H7 (cell line): ENCODE measurements at regions not wholly inside any gene's neighbourhood (a gene's known extent, or its start where the extent isn't known, plus 50 kb on each side); places are given as distances from the start of the nearest gene placed in this dataset.
"Not testable (repeated sequence)": the region's sequence is repeated elsewhere in the genome, so short reads cannot be mapped to it uniquely, and the experiment has no call there.

Experiments used
- DNase-seq: peaks from one replicate; pipeline ENCODE4 v3.0.0; 2012
- H3K27me3 ChIP-seq: 2 replicates; pipeline ENCODE4 v1.6.0; 2011; ENCODE audit warnings: mild to moderate bottlenecking, low read length; ENCODE audit not compliant: control insufficient read depth, insufficient read depth
- H3K36me3 ChIP-seq: replicated peaks from 2 replicates; pipeline ENCODE4 v1.5.1; 2011; ENCODE audit warnings: low read length; ENCODE audit not compliant: control insufficient read depth, insufficient read depth
- H3K4me3 ChIP-seq: 2 replicates; pipeline ENCODE4 v1.5.1; 2011; ENCODE audit warnings: low read depth, mild to moderate bottlenecking, control low read depth, low read length, moderate library complexity; ENCODE audit not compliant: insufficient read depth

DNA sequence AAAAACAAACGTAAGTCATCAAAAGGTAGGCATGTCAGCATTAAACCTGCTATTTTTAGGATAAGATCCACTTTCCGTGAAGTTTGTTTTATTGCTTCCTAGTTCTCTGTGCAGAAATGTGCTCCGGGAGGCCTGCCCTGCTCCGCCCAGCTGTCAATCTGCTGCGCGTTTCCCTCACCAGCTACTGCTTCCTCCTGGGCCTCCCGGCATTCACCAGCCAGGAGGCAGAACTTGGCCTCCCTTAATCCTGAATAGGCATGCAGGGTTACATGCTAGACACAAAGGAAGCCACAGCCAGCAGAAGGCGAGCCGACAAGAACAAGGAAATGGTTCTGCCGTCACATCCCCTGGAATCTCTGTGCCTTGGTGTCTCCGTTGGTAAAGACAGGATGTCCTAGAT lies 386.2 kb downstream of the IRS2 start:
- Histone ChIP-seq H3K27me3 (no peaks in the 10 kb centered on the region), H3K4me3 (no peak overlapping the region), H3K36me3 (no peaks in the 10 kb centered on the region)
- no peak for DNase-seq

- H3K4me3 ChIP-seq, H3K27me3 ChIP-seq, DNase-seq, H3K36me3 ChIP-seq: not testable (repeated sequence)
These were observed 388.3 kb downstream of the IRS2 start for GRCh38 chr13:109398071-109398470.

- Histone ChIP-seq H3K4me3 (no peak overlapping the region), H3K27me3 (no peaks in the 10 kb centered on the region), H3K36me3 (no peaks in the 10 kb centered on the region)
- no peak for DNase-seq
These were observed 389.1 kb downstream of the IRS2 start for GRCh38 chr13:109397285-109397684.

DNA sequence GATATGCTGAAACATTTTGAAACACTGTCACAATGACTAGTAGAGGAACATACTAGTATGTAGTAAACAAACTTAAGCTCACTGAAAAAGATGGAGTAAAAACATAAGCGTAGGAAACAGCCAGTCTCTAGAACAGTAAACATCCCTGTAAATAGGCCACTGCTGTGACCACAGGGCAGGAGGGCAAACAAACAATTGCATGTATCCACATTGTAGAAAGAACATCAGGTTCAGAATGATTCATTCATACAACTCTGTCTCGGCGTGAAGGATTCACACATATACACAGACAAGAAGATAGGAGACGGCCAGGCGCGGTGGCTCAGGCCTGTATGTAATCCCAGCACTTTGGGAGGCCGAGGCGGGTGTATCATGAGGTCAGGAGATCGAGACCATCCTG lies 390.1 kb downstream of the IRS2 start:
- no peak for DNase-seq
- Histone ChIP-seq H3K36me3 (no peaks in the 10 kb centered on the region), H3K4me3 (no peak overlapping the region), H3K27me3 (no peaks in the 10 kb centered on the region)

DNA sequence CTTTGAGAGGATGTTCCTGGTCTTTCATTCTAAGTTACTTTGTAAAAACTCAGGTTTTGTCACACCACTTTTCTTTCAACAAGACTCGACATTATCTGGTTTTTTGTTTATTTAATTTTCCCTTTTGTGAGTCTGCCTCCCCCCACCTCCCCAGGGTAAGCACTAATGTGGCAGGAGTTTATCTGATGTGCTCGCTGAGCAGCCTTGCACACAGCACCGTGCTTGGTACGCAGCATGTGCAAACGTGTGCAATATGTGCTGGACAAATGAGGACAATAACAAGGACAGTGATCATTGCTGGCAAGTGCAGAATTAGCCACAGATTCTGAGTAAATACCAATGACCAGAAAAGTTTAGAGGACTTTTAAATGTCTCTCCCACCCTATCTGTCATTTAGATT lies 391.4 kb downstream of the IRS2 start:
- Histone ChIP-seq H3K4me3 (no peak overlapping the region), H3K27me3 (no peaks in the 10 kb centered on the region), H3K36me3 (no peaks in the 10 kb centered on the region)
- no peak for DNase-seq

DNA sequence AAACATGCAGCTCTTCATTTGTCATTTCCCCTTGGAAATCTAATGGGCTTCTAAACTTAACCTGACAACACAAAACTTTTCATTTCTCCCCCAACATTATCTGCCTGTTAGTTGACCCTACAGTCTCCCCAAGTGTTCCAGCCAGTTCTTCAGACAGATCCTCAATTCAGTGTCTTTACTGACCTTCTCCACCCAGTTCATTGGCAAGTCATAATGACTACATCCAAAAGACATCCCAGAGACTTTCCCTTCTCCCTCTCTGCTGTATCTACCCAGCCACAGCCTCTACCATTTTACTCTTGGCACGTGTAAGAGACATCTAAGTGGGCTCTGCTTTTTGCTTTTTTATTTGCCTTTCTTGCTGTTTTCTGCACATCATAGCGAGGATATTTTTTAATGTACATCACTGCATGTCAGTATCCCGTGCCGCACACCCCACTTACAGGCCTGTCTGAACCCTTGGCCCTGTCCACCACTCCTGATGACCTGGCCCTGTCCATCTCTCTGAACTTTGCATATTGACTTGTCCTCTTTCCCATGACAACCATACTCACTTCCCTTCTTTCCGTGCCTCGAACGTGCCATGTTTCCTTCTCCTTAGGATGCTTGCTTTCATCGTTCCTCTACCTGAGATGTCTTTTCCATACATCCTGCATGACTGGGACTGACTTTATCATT lies 391.9 kb downstream of the IRS2 start:
- H3K4me3 ChIP-seq = no peak overlapping the region
- H3K27me3 ChIP-seq = no peaks in the 10 kb centered on the region
- H3K36me3 ChIP-seq = no peaks in the 10 kb centered on the region
- no peak for DNase-seq

DNA sequence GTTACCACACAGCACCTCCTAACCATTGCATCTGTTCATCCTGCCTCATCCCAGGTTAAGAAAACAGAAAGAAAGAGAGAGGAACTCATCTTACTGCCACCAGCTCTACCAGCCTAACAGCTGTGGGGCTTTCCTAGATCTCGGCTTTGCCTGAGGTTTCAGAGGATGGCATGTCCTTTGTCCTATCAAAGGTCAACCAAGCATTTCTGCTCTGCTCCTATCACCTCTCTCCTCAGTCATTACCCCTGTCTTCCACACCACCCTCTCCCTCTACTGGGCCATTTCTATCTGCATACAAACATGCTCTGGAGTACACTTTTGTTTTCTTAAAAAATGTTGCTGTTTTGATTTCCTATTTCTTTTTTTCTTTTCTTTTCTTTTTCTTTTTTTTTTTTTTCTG lies 393.3 kb downstream of the IRS2 start:
- no peak overlapping the region for H3K4me3 ChIP-seq
- no peaks in the 10 kb centered on the region for H3K36me3 ChIP-seq
- DNase-seq = no peak
- no peaks in the 10 kb centered on the region for H3K27me3 ChIP-seq

- DNase-seq = no peak
- no peaks in the 10 kb centered on the region for H3K27me3 ChIP-seq
- no peaks in the 10 kb centered on the region for H3K36me3 ChIP-seq
- H3K4me3 ChIP-seq = no peak overlapping the region
These were observed 396.0 kb downstream of the IRS2 start for GRCh38 chr13:109390391-109390790.

DNA sequence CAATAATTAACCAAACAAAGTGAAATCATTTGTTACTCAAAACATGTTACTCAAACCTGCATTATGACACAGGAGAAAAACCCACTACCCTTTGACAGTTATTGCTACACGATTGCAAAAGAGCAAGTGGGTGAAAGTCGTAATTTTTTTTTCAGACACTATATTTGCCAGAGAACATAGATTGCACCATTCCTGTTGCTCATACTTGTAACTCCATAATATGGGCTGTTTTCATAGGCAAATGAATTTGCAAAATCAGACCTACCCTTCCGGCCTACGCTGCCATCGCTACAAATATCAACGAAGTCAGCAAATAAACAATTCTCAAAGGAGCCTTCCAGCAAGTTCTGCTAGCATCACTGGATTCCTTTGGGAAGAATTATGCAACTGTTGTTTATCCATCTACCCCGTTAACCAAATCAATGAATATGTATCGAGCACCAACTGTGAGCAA lies 396.5 kb downstream of the IRS2 start:
- no peak for DNase-seq
- Histone ChIP-seq H3K27me3 (no peaks in the 10 kb centered on the region), H3K36me3 (no peaks in the 10 kb centered on the region), H3K4me3 (no peak overlapping the region)

DNA sequence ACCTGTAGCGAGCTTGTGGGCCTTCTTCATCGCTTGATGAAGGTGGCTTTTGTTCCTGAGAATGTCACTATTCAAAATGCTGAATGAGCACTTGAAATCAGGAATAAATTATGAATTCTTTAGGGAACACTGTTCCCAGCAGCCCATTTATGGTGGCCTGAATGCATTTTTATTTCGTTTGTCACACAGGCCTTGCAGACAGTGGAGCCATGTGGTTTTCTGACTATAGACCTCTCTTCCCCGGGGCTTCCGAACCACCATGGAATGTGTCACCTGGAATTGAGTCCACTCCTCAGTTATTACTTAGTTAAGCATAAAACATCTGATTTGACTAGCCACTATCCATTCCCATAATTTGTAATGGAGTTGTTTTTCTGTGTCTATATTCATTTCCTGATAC lies 396.9 kb downstream of the IRS2 start:
- DNase-seq = no peak
- H3K27me3 ChIP-seq = no peaks in the 10 kb centered on the region
- H3K36me3 ChIP-seq = no peaks in the 10 kb centered on the region
- H3K4me3 ChIP-seq = no peak overlapping the region

GRCh38 chr13:109387471-109387870 lies 398.9 kb downstream of the IRS2 start:
- H3K27me3 ChIP-seq = no peaks in the 10 kb centered on the region
- H3K36me3 ChIP-seq = no peaks in the 10 kb centered on the region
- no peak for DNase-seq
- H3K4me3 ChIP-seq = no peak overlapping the region

DNA sequence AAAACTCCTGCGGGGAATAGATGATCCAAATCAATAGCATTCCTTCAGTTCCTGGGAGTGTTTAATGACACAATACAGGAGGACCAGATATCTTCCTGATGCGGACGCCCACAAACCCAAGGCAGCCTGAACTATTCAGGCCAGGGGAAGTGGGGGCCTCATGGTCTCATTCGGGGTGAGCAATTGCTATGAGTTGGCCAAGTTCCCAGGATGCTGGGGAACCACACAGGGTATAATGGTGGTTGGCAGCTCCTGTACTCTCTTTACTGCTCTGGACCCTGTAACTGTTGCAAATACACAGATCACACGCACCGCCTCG lies 401.2 kb downstream of the IRS2 start:
- H3K36me3 ChIP-seq = no peaks in the 10 kb centered on the region
- H3K4me3 ChIP-seq = no peak overlapping the region
- H3K27me3 ChIP-seq = no peaks in the 10 kb centered on the region
- no peak for DNase-seq

- Histone ChIP-seq H3K4me3 (no peak overlapping the region), H3K27me3 (no peaks in the 10 kb centered on the region), H3K36me3 (no peaks in the 10 kb centered on the region)
- DNase-seq = no peak
These were observed 401.7 kb downstream of the IRS2 start for GRCh38 chr13:109384491-109385241.

- no peaks in the 10 kb centered on the region for H3K36me3 ChIP-seq
- no peaks in the 10 kb centered on the region for H3K27me3 ChIP-seq
- no peak for DNase-seq
- H3K4me3 ChIP-seq = no peak overlapping the region
These were observed 402.7 kb downstream of the IRS2 start for GRCh38 chr13:109383683-109384082.

- Histone ChIP-seq H3K4me3 (no peak overlapping the region), H3K27me3 (no peaks in the 10 kb centered on the region), H3K36me3 (no peaks in the 10 kb centered on the region)
- no peak for DNase-seq
These were observed 404.7 kb downstream of the IRS2 start for GRCh38 chr13:109381546-109382180.
